ENCODE measurements at regions not wholly inside any gene's neighbourhood (a gene's known extent, or its start where the extent isn't known, plus 50 kb on each side); places are given as distances from the start of the nearest gene placed in this dataset.

- Mint-ChIP-seq H3K27me3 (ENCODE audit: insufficient read depth) (no peaks in the 10 kb centered on the region), H3K9me3 (no peaks in the 10 kb centered on the region), H3K4me1 (ENCODE audit: low read depth) (no peaks in the 10 kb centered on the region), H3K36me3 (ENCODE audit: low read depth) (no peaks in the 10 kb centered on the region), H3K4me3 (no peak overlapping the region), H3K27ac (no peak overlapping the region)
- no peak for DNase-seq (ENCODE audit: low spot score)
- intact Hi-C loops (cut with micrococcal nuclease): no loop called here
Observed at GRCh38 chr6:78438135-78438534, 429.2 kb upstream of the IRAK1BP1 start.

DNA sequence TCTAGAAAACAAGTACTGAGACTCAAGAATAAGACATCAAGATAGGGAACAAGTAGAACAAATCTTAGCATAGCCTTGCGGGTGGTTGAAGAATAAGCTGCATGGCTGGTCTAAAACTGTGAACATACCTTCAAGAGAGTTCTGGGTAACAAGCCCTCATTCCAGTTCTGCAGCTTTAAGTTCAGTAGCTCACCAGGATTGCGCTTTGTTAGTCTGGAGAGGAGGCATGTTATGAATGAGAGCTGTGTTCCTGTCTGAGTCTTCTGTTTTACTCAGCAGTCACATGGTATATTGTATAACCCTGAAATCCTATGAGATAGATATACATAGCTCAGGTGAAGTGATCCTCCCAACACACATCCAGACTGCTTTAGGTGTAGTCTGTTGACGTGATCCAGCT is 406.6 kb upstream of the IRAK1BP1 start:
- intact Hi-C loops (cut with micrococcal nuclease): no loop called here
- H3K36me3 Mint-ChIP-seq (ENCODE audit: low read depth): no peaks in the 10 kb centered on the region
- DNase-seq (ENCODE audit: low spot score): no peak
- no peak overlapping the region for H3K27ac Mint-ChIP-seq
- no peaks in the 10 kb centered on the region for H3K27me3 Mint-ChIP-seq (ENCODE audit: insufficient read depth)
- H3K4me1 Mint-ChIP-seq (ENCODE audit: low read depth): no peaks in the 10 kb centered on the region
- H3K4me3 Mint-ChIP-seq: no peak overlapping the region
- no peaks in the 10 kb centered on the region for H3K9me3 Mint-ChIP-seq

- Mint-ChIP-seq H3K4me1 (ENCODE audit: low read depth) (no peaks in the 10 kb centered on the region), H3K4me3 (no peak overlapping the region), H3K27me3 (ENCODE audit: insufficient read depth) (no peaks in the 10 kb centered on the region), H3K36me3 (ENCODE audit: low read depth) (no peaks in the 10 kb centered on the region), H3K27ac (no peak overlapping the region), H3K9me3 (peaks cover 5% of the 10 kb centered on the region)
- intact Hi-C loops (cut with micrococcal nuclease): no loop called here
- DNase-seq (ENCODE audit: low spot score): no peak
Observed at GRCh38 chr6:78462728-78463127, 404.6 kb upstream of the IRAK1BP1 start.

GRCh38 chr6:78465059-78465634 is 402.2 kb upstream of the IRAK1BP1 start:
- Mint-ChIP-seq H3K4me1 (ENCODE audit: low read depth) (no peaks in the 10 kb centered on the region), H3K27ac (no peak overlapping the region), H3K36me3 (ENCODE audit: low read depth) (no peaks in the 10 kb centered on the region), H3K27me3 (ENCODE audit: insufficient read depth) (no peaks in the 10 kb centered on the region), H3K4me3 (no peak overlapping the region), H3K9me3 (peaks cover 5% of the 10 kb centered on the region)
- intact Hi-C loops (cut with micrococcal nuclease): no loop called here
- no peak for DNase-seq (ENCODE audit: low spot score)

DNA sequence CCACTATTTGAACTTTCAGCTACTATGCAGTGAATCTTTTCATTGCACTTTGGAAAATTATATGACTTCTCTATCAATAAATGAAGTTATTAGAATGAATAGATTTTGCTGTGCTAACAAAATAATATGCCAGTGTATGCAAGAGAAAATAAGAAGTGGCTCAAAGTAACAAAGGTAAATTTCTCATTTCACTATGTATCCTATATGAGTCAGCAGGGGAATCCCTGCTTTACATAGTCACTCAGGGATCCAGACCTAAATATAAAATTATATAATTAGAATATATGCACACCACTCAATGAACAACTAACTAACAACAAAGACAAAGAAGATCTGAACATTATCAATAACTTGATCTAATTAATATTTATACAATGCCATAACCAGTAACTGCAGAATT is 390.8 kb upstream of the IRAK1BP1 start:
- DNase-seq (ENCODE audit: low spot score): no peak
- no peak overlapping the region for H3K27ac Mint-ChIP-seq
- no peaks in the 10 kb centered on the region for H3K4me1 Mint-ChIP-seq (ENCODE audit: low read depth)
- no peaks in the 10 kb centered on the region for H3K27me3 Mint-ChIP-seq (ENCODE audit: insufficient read depth)
- H3K9me3 Mint-ChIP-seq: peaks cover 4% of the 10 kb centered on the region
- H3K4me3 Mint-ChIP-seq: no peak overlapping the region
- intact Hi-C loops (cut with micrococcal nuclease): no loop called here
- no peaks in the 10 kb centered on the region for H3K36me3 Mint-ChIP-seq (ENCODE audit: low read depth)

DNA sequence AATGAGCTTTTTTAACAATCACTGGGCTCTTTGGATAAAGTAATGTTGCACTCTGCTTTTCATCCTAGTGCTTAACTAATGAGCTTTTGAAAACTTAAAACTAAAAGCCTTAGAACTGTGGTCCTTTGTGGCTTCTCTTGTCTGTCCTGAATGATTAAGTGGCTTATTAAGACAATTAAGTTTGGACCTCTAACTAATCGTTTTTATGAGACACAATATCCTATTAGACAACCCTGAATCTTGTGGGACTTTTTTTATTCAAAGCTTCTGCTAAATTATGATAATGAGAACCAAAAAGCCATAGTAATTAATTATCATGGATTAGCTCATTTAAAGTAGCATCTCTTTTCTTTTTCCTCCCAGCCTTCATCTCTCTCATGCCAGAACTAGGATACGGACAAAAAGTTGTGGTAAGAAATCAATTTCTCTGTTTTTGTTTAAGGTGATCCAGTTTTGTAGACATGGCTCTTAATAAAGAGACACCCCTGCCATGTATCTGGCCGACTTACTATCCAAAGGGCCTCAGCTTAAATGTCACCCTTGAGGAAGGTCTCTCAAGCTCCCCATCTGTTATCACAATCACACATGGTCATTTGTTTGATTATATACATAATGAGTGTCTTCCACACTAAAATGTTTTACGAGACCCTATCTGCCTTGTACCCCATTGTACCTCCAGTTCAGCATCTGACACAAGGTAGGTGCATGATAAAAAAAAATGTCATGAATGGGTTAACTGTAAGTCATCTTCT is 384.4 kb upstream of the IRAK1BP1 start:
- Mint-ChIP-seq H3K9me3 (no peaks in the 10 kb centered on the region), H3K4me1 (ENCODE audit: low read depth) (no peaks in the 10 kb centered on the region), H3K4me3 (no peak overlapping the region), H3K27me3 (ENCODE audit: insufficient read depth) (no peaks in the 10 kb centered on the region), H3K27ac (no peak overlapping the region), H3K36me3 (ENCODE audit: low read depth) (no peaks in the 10 kb centered on the region)
- no peak for DNase-seq (ENCODE audit: low spot score)
- intact Hi-C loops (cut with micrococcal nuclease): no loop called here

GRCh38 chr6:78483553-78484197 is 383.7 kb upstream of the IRAK1BP1 start:
- no peaks in the 10 kb centered on the region for H3K9me3 Mint-ChIP-seq
- no peak overlapping the region for H3K4me3 Mint-ChIP-seq
- intact Hi-C loops (cut with micrococcal nuclease): no loop called here
- H3K27me3 Mint-ChIP-seq (ENCODE audit: insufficient read depth): no peaks in the 10 kb centered on the region
- no peaks in the 10 kb centered on the region for H3K36me3 Mint-ChIP-seq (ENCODE audit: low read depth)
- H3K27ac Mint-ChIP-seq: no peak overlapping the region
- no peaks in the 10 kb centered on the region for H3K4me1 Mint-ChIP-seq (ENCODE audit: low read depth)
- no peak for DNase-seq (ENCODE audit: low spot score)

DNA sequence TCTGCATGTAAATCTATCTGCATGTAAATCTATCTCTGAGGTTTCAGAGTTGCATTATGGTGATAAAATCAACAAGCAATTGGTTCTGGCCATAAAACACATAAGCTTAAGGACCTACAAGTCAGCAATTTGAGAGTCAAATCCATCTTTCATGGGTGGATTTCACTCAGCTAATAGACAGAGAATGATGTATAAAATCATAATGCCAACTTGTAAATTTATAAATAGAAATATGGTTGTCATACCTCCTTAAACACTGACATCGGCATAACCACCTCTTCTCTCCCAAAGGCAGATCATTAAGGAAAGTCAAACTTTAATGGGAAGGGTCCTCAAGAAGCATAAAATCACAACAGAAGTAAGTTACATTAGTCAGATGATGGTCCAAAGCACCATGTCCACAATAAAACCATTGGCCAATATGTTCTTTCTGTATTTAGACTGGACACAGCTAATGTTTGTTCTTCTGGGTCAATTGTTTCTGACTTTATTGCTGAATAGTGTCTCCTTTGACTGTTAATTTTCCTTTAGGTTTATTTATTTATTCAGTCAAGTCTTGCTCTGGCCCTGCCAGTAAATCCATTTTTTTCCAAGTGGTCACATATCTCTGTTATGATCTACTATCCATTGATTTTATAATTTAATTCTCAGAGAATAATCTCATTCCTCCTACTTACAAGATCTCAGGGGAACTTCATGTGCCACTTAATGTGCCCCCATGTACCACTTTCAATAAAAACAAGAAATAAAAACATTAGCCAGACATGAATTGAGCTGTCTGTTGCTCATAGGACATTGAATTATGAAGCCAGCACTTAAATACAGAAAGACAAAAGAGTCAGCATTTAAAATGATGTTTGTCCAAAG is 382.9 kb upstream of the IRAK1BP1 start:
- Mint-ChIP-seq H3K36me3 (ENCODE audit: low read depth) (no peaks in the 10 kb centered on the region), H3K4me3 (no peak overlapping the region), H3K9me3 (no peaks in the 10 kb centered on the region), H3K27me3 (ENCODE audit: insufficient read depth) (no peaks in the 10 kb centered on the region), H3K27ac (no peak overlapping the region), H3K4me1 (ENCODE audit: low read depth) (no peaks in the 10 kb centered on the region)
- intact Hi-C loops (cut with micrococcal nuclease): no loop called here
- no peak for DNase-seq (ENCODE audit: low spot score)

GRCh38 chr6:78487401-78487800 is 379.9 kb upstream of the IRAK1BP1 start:
- no peak overlapping the region for H3K4me3 Mint-ChIP-seq
- H3K27me3 Mint-ChIP-seq (ENCODE audit: insufficient read depth): no peaks in the 10 kb centered on the region
- H3K27ac Mint-ChIP-seq: no peak overlapping the region
- no peaks in the 10 kb centered on the region for H3K9me3 Mint-ChIP-seq
- DNase-seq (ENCODE audit: low spot score): no peak
- intact Hi-C loops (cut with micrococcal nuclease): no loop called here
- H3K4me1 Mint-ChIP-seq (ENCODE audit: low read depth): no peaks in the 10 kb centered on the region
- H3K36me3 Mint-ChIP-seq (ENCODE audit: low read depth): no peaks in the 10 kb centered on the region

DNA sequence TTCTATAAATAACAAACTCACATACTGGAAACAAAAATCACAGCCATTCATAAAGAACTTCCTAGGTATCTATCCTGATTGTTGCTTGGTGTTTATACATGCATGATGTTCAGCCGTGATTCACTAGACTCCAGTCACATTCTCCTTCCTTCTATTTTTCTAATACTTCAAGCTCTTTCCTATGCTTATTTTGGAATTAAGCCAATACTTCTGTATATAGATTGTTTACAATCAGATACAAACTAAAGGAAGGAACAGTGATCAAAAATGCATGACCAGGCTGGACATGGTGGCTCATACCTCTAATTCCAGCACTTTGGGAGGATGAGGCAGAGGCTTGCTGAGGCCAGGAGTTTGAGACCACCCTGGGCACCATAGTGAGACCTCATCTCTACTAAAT is 377.5 kb upstream of the IRAK1BP1 start:
- intact Hi-C loops (cut with micrococcal nuclease): no loop called here
- Mint-ChIP-seq H3K4me3 (no peak overlapping the region), H3K27ac (no peak overlapping the region), H3K9me3 (no peaks in the 10 kb centered on the region), H3K4me1 (ENCODE audit: low read depth) (no peaks in the 10 kb centered on the region), H3K27me3 (ENCODE audit: insufficient read depth) (no peaks in the 10 kb centered on the region), H3K36me3 (ENCODE audit: low read depth) (no peaks in the 10 kb centered on the region)
- no peak for DNase-seq (ENCODE audit: low spot score)

DNA sequence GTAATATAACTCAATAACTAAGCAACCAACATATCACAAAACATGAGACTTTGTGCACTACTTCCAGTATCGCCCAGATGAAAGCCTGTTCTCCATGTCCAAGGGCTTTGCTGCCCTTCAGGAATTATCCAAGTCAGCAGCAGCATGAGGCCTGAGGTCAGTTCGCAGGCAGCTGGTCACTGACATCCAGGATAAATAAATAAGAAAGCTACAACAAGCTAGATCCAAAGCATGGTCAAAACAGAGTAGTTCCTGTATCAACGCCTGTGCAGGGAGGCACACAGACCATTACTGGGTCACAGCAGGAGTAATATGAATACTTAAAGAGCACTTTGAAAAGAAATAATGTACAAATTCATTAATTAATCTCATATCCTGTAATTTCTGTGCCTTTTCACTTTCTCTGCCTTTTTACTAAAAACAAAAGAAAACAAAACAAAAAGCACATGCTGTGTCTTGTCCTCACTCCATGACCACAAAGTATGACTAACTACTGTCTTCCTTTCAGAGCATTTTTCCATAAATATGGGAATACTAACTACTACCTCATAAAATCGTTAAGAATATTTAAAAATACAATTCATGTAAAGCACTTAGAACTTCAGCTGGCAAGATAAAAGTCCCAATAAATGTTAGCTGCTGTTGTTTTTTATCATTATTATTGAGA is 374.9 kb upstream of the IRAK1BP1 start:
- Mint-ChIP-seq H3K27me3 (ENCODE audit: insufficient read depth) (no peaks in the 10 kb centered on the region), H3K36me3 (ENCODE audit: low read depth) (no peaks in the 10 kb centered on the region), H3K27ac (no peak overlapping the region), H3K9me3 (no peaks in the 10 kb centered on the region), H3K4me3 (no peak overlapping the region), H3K4me1 (ENCODE audit: low read depth) (no peaks in the 10 kb centered on the region)
- intact Hi-C loops (cut with micrococcal nuclease): no loop called here
- DNase-seq (ENCODE audit: low spot score): no peak

- H3K36me3 Mint-ChIP-seq (ENCODE audit: low read depth): no peaks in the 10 kb centered on the region
- H3K27ac Mint-ChIP-seq: no peak overlapping the region
- intact Hi-C loops (cut with micrococcal nuclease): no loop called here
- H3K9me3 Mint-ChIP-seq: peaks cover 3% of the 10 kb centered on the region
- H3K27me3 Mint-ChIP-seq (ENCODE audit: insufficient read depth): no peaks in the 10 kb centered on the region
- no peak for DNase-seq (ENCODE audit: low spot score)
- no peak overlapping the region for H3K4me3 Mint-ChIP-seq
- no peaks in the 10 kb centered on the region for H3K4me1 Mint-ChIP-seq (ENCODE audit: low read depth)
Observed at GRCh38 chr6:78500299-78501089, 366.9 kb upstream of the IRAK1BP1 start.
